HCT116 (cell line): ENCODE measurements at regions not wholly inside any gene's neighbourhood (a gene's known extent, or its start where the extent isn't known, plus 50 kb on each side); places are given as distances from the start of the nearest gene placed in this dataset.

Experiments used
- ZFX ChIP-seq: fragments of 450-650 bp; IDR thresholded peaks from 2 replicates; pipeline ENCODE4 v1.6.1; 2017
- TF ChIP-seq, protein P1 (sequence below), 3 experiments: fragments of 200-600 bp in 1 of 3; sonication (generic) in 1 of 3; IDR thresholded peaks in 2 of 3; conservative IDR thresholded peaks in 1 of 3; 2 replicates each; pipeline ENCODE4 v1.5.1; 2012 to 2017; ENCODE audit warnings: low read depth in 2 of 3, low read length in 2 of 3, antibody characterized with exemption in 1 of 3, borderline replicate concordance in 1 of 3, control low read depth in 1 of 3, mild to moderate bottlenecking in 1 of 3, mixed read lengths in 1 of 3, mixed run types in 1 of 3, moderate library complexity in 1 of 3; ENCODE audit not compliant: insufficient read depth in 1 of 3

DNA sequence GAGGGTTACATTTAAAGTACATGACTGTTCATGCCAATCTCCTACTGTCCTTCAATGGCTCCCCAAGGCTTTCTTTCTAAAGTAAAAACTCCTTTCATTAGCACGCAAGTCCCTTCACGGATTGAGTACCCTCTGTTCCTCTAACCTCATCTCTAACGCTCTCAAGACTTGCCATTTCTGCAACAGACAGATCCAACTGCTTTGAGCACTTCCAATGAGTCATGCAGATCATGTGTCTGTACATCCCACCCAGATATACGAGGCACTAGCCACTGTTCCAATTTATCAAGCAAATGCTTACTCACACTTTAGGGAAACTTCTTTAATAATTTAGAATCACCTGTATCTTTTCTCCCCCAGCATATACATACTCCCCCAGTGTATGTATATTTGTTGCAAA is 332.5 kb upstream of the ZFP42 start:
- TF ChIP-seq, protein P1, sequence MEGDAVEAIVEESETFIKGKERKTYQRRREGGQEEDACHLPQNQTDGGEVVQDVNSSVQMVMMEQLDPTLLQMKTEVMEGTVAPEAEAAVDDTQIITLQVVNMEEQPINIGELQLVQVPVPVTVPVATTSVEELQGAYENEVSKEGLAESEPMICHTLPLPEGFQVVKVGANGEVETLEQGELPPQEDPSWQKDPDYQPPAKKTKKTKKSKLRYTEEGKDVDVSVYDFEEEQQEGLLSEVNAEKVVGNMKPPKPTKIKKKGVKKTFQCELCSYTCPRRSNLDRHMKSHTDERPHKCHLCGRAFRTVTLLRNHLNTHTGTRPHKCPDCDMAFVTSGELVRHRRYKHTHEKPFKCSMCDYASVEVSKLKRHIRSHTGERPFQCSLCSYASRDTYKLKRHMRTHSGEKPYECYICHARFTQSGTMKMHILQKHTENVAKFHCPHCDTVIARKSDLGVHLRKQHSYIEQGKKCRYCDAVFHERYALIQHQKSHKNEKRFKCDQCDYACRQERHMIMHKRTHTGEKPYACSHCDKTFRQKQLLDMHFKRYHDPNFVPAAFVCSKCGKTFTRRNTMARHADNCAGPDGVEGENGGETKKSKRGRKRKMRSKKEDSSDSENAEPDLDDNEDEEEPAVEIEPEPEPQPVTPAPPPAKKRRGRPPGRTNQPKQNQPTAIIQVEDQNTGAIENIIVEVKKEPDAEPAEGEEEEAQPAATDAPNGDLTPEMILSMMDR (IDR thresholded peaks at IDR 0.05 in 2 of 3, conservative IDR thresholded peaks at IDR 0.05 in 1 of 3; ENCODE audit: borderline replicate concordance in 1 of 3, insufficient read depth in 1 of 3, low read depth in 2 of 3, low read length in 2 of 3): no peak
- TF ChIP-seq ZFX: no peak
